HepG2 (cell line): ENCODE measurements at regions not wholly inside any gene's neighbourhood (a gene's known extent, or its start where the extent isn't known, plus 50 kb on each side); places are given as distances from the start of the nearest gene placed in this dataset.

ENCODE experiments used
- ATAC-seq: fragments of 200-7000 bp; cut with Tn5 transposase; 3 replicates; pipeline ENCODE4 v1.9.1; 2020; ENCODE audit warnings: mild to moderate bottlenecking, moderate library complexity
- BruUV-seq: library from RNA; stranded (reverse); fragments of 400-500 nt; replicated peaks from 2 replicates; lab custom pipeline; 2021; lab: Mats Ljungman, UMichigan
- CTCF ChIA-PET: fragments of 300-600 bp; formaldehyde crosslinking; extraction: SDS; loops from one replicate; lab custom pipeline; 2021; ENCODE audit warnings: low total read pairs, inconsistent platforms, low intra/inter-chr PET ratio; lab: Yijun Ruan, JAX
- POLR2A ChIA-PET: fragments of 350-600 bp; sonication (Branson Sonifier 250); formaldehyde crosslinking; loops from one replicate; lab custom pipeline; 2020; ENCODE audit warnings: antibody characterized with exemption, inconsistent platforms; lab: Yijun Ruan, JAX
- DNase-seq: peaks from one replicate; pipeline ENCODE4 v3.0.0-alpha.2; 2015; ENCODE audit warnings: low spot score
- FAIRE-seq: peaks from 3 replicates; lab custom pipeline; 2011; peaks lifted over from hg19 to GRCh38; lab: Jason Lieb, UNC
- H2AFZ ChIP-seq: one replicate; pipeline ENCODE4 v1.6.1; 2011; ENCODE audit warnings: low read length, inconsistent platforms
- H3K27ac ChIP-seq: fragments of 300-600 bp; 3 replicates; pipeline ENCODE4 v1.8.0; 2011; ENCODE audit warnings: mixed run types, mild to moderate bottlenecking, mixed read lengths, low read length, inconsistent platforms; ENCODE audit not compliant: insufficient read depth; ENCODE audit errors: extremely low read length
- H3K27me3 ChIP-seq, 2 experiments: fragments of 200-600 bp in 1 of 2; 2 replicates in 1 of 2; 3 replicates in 1 of 2; pipeline versions ENCODE4 v1.6.0 to v1.8.0; 2011; ENCODE audit warnings: low read length in 2 of 2, mild to moderate bottlenecking in 2 of 2, moderate library complexity in 2 of 2, inconsistent platforms in 1 of 2; ENCODE audit not compliant: insufficient read depth in 2 of 2, control insufficient read depth in 1 of 2
- H3K36me3 ChIP-seq, 2 experiments: fragments of 200-600 bp in 1 of 2; replicated peaks in 1 of 2; 2 replicates in 1 of 2; 3 replicates in 1 of 2; pipeline versions ENCODE4 v1.5.1 to v1.8.0; 2011; ENCODE audit warnings: low read length in 2 of 2, inconsistent platforms in 1 of 2; ENCODE audit not compliant: insufficient read depth in 2 of 2, control insufficient read depth in 1 of 2
- H3K4me1 ChIP-seq: 2 replicates; pipeline ENCODE4 v1.5.1; 2012; ENCODE audit warnings: low read length, inconsistent platforms; ENCODE audit not compliant: insufficient read depth
- H3K4me2 ChIP-seq: 2 replicates; pipeline ENCODE4 v1.6.0; 2011; ENCODE audit warnings: low read depth, low read length, inconsistent platforms
- H3K4me3 ChIP-seq, 3 experiments: fragments of 200-600 bp in 1 of 3; sonication (generic), shearing (Covaris generic) in 1 of 3; replicated peaks in 1 of 3; 2 replicates each; pipeline ENCODE4 v1.5.1; 2011 to 2016; ENCODE audit warnings: low read length in 3 of 3, inconsistent platforms in 2 of 3, low read depth in 2 of 3, mild to moderate bottlenecking in 2 of 3, control low read depth in 1 of 3, mixed read lengths in 1 of 3; ENCODE audit not compliant: insufficient read depth in 1 of 3
- H3K79me2 ChIP-seq: one replicate; pipeline ENCODE4 v1.6.1; 2011; ENCODE audit warnings: low read length, inconsistent platforms; ENCODE audit not compliant: insufficient read depth
- H3K9ac ChIP-seq: 2 replicates; pipeline ENCODE4 v1.6.0; 2011; ENCODE audit warnings: mild to moderate bottlenecking, low read depth, low read length, inconsistent platforms; ENCODE audit not compliant: insufficient read depth
- H3K9me3 ChIP-seq: 2 replicates; pipeline ENCODE4 v1.5.1; 2012; ENCODE audit warnings: mild to moderate bottlenecking, low read length
- H4K20me1 ChIP-seq: 2 replicates; pipeline ENCODE4 v1.6.0; 2011; ENCODE audit warnings: inconsistent platforms, mild to moderate bottlenecking, low read length, moderate library complexity; ENCODE audit not compliant: insufficient read depth
- DNMT1 ChIP-seq: sonication (generic); formaldehyde crosslinking; IDR thresholded peaks from 2 replicates; pipeline ENCODE4 v1.5.1; 2020; ENCODE audit warnings: mild to moderate bottlenecking, missing genetic modification reagents
- FOSL2 ChIP-seq: sonication (generic); formaldehyde crosslinking; IDR thresholded peaks from 2 replicates; pipeline ENCODE4 v1.4.0; 2020; ENCODE audit warnings: missing genetic modification reagents
- GLMP ChIP-seq: sonication (generic); formaldehyde crosslinking; IDR thresholded peaks from 2 replicates; pipeline ENCODE4 v1.9.0; 2021; ENCODE audit warnings: missing genetic modification reagents, mild to moderate bottlenecking, borderline replicate concordance
- ISL2 ChIP-seq: sonication (generic); formaldehyde crosslinking; IDR thresholded peaks from 2 replicates; pipeline ENCODE4 v1.5.0; 2020; ENCODE audit warnings: missing genetic modification reagents
- NFIB ChIP-seq: sonication (generic); formaldehyde crosslinking; IDR thresholded peaks from 2 replicates; pipeline ENCODE4 v1.9.0; 2021; ENCODE audit warnings: missing genetic modification reagents, mild to moderate bottlenecking, borderline replicate concordance
- NKX3-1 ChIP-seq: sonication (generic); formaldehyde crosslinking; IDR thresholded peaks from 2 replicates; pipeline ENCODE4 v1.5.0; 2020; ENCODE audit warnings: missing genetic modification reagents
- ONECUT2 ChIP-seq: sonication (generic); formaldehyde crosslinking; IDR thresholded peaks from 2 replicates; pipeline ENCODE4 v1.4.0; 2020; ENCODE audit warnings: missing genetic modification reagents
- SIN3B ChIP-seq: fragments of 150-350 bp; IDR thresholded peaks from 2 replicates; pipeline ENCODE4 v1.6.1; 2014; ENCODE audit warnings: low read length
- ZFP91 ChIP-seq: sonication (generic); formaldehyde crosslinking; IDR thresholded peaks from 2 replicates; pipeline ENCODE4 v1.9.0; 2022; ENCODE audit warnings: missing genetic modification reagents, mild to moderate bottlenecking, borderline replicate concordance
- ZMYM2 ChIP-seq: sonication (generic); formaldehyde crosslinking; IDR thresholded peaks from 2 replicates; pipeline ENCODE4 v1.8.0; 2022; ENCODE audit warnings: mild to moderate bottlenecking, missing genetic modification reagents
- ZNF768 ChIP-seq: sonication (generic); formaldehyde crosslinking; IDR thresholded peaks from 2 replicates; pipeline ENCODE4 v1.4.0; 2020; ENCODE audit warnings: missing genetic modification reagents
- WGBS: methylation state at CpG from one replicate; pipeline ENCODE4 v1.1.6; 2017; ENCODE audit warnings: low lambda C conversion rate; 5-methylcytosine and 5-hydroxymethylcytosine counted together
- in situ Hi-C: cut with HindIII; loops from 2 replicates; pipeline ENCODE4 v1.10.0; 2017; ENCODE audit warnings: low pct_unique_long_range_greater_than_20kb; ENCODE audit not compliant: extremely low pct_ligation_motif_present
- intact Hi-C: fragments of 100-400 bp; cut with micrococcal nuclease; formaldehyde crosslinking; loops from one replicate; pipeline ENCODE4 v1.10.0; 2022; ENCODE audit not compliant: unreplicated experiment

GRCh38 chr1:94623560-94624148 lies 82.1 kb upstream of the F3 start:
- FAIRE-seq (no peak), ATAC-seq (peak; percentile 56), DNase-seq (no peak)
- ChIA-PET POLR2A (interaction anchor here (0.9 to 1.5 kb wide), 2 partner anchors 44 to 90 kb away, joined by 3 to 4 read pairs; no protein-coding TSS in a partner anchor), CTCF (no interaction called here)
- WGBS, result 5% methylated on average over 8 of the region's 8 CpGs
- Histone ChIP-seq H3K4me1 (peaks cover 31% of the 10 kb centered on the region), H3K4me2 (peak overlapping the region; percentile 43; the same call in 1 of the 2 replicates), H3K36me3 (no peaks in the 10 kb centered on the region), H4K20me1 (no peaks in the 10 kb centered on the region), H3K9ac (no peak overlapping the region)
- in situ Hi-C loops, result no loop called here
- no TSS peak for BruUV-seq
- TF ChIP-seq NFIB (CRISPR knock-in tag), result no peak
- TF ChIP-seq FOSL2, result peak; percentile 70
- TF ChIP-seq, all 625 proteins: peak for 1
- intact Hi-C loops, result no loop called here
- H2AFZ ChIP-seq, result no peak overlapping the region
- H3K4me3 ChIP-seq, result no peak overlapping the region
- no peak overlapping the region for H3K27ac ChIP-seq
- no peaks in the 10 kb centered on the region for H3K79me2 ChIP-seq
- peaks cover 2 to 18% of the 10 kb centered on the region in 2 experiments; a peak in 3 of 5 replicates for H3K27me3 ChIP-seq
- H3K9me3 ChIP-seq, result no peaks in the 10 kb centered on the region

GRCh38 chr1:94622757-94623156 lies 81.2 kb upstream of the F3 start:
- in situ Hi-C loops, result no loop called here
- no peaks in the 10 kb centered on the region for H3K36me3 ChIP-seq
- TF ChIP-seq ZFP91 (CRISPR knock-in tag), result 0 out of 2 replicates have a peak, but pooled peaks have one; percentile 26
- TF ChIP-seq ONECUT2 (CRISPR knock-in tag), result no peak
- no peak for TF ChIP-seq GLMP
- no peak for TF ChIP-seq SIN3B
- TF ChIP-seq ZMYM2 (CRISPR knock-in tag), result no peak
- no peak for TF ChIP-seq ISL2 (CRISPR knock-in tag)
- peak; percentile 53; the same call in 1 of the 2 replicates for TF ChIP-seq ZNF768 (CRISPR knock-in tag)
- TF ChIP-seq NKX3-1 (CRISPR knock-in tag), result no peak
- no peak for TF ChIP-seq DNMT1
- DNase-seq (no peak), ATAC-seq (peak; percentile 43), FAIRE-seq (no peak)
- no peak overlapping the region for H3K27ac ChIP-seq
- H3K4me1 ChIP-seq, result peaks cover 38% of the 10 kb centered on the region
- 72% methylated on average over 4 of the region's 10 CpGs for WGBS
- intact Hi-C loops, result no loop called here
- no peak overlapping the region for H3K4me3 ChIP-seq
- ChIA-PET POLR2A (interaction anchor here (0.9 kb wide), 1 partner anchor 91 kb away, joined by 3 read pairs; no protein-coding TSS in a partner anchor), CTCF (no interaction called here)
- no peak overlapping the region for H3K4me2 ChIP-seq
- no peak overlapping the region for H3K9ac ChIP-seq
- BruUV-seq, result no TSS peak
- no peaks in the 10 kb centered on the region for H3K9me3 ChIP-seq
- no peaks in the 10 kb centered on the region for H4K20me1 ChIP-seq
- no peak overlapping the region for H2AFZ ChIP-seq
- H3K79me2 ChIP-seq, result no peaks in the 10 kb centered on the region
- H3K27me3 ChIP-seq, result peaks cover 2 to 18% of the 10 kb centered on the region in 2 experiments; a peak in 3 of 5 replicates
